H1 (cell line): ENCODE measurements at regions not wholly inside any gene's neighbourhood (a gene's known extent, or its start where the extent isn't known, plus 50 kb on each side); places are given as distances from the start of the nearest gene placed in this dataset.

Experiments
- CTCF ChIA-PET: fragments of 300-600 bp; sonication (Branson Sonifier 250); formaldehyde crosslinking; loops from one replicate; lab custom pipeline; 2021; ENCODE audit not compliant: partially characterized antibody; lab: Charles Lee
- POLR2A ChIA-PET: fragments of 300-600 bp; sonication (Branson Sonifier 250); formaldehyde crosslinking; loops from one replicate; lab custom pipeline; 2021; ENCODE audit warnings: inconsistent platforms; ENCODE audit not compliant: partially characterized antibody; lab: Charles Lee
- DNase-seq, 2 experiments: peaks; one replicate each; pipeline versions ENCODE4 v3.0.0 to v3.0.0-alpha.2; 2010 to 2022; ENCODE audit warnings: low spot score in 2 of 2, low read depth in 1 of 2, mixed read lengths in 1 of 2
- FAIRE-seq: peaks from 2 replicates; lab custom pipeline; 2011; peaks lifted over from hg19 to GRCh38; lab: Jason Lieb, UNC
- H2AFZ ChIP-seq: 2 replicates; pipeline ENCODE4 v1.8.1; 2012; ENCODE audit warnings: low read length, inconsistent platforms
- H2AK5ac ChIP-seq: 2 replicates; pipeline ENCODE4 v1.6.1; 2013; ENCODE audit warnings: low read depth, low read length
- H2BK120ac ChIP-seq: replicated peaks from 2 replicates; pipeline ENCODE3; 2013; ENCODE audit warnings: low read depth, low read length, inconsistent platforms
- H2BK12ac ChIP-seq: 2 replicates; pipeline ENCODE4 v1.6.1; 2013; ENCODE audit warnings: low read depth, low read length
- H2BK15ac ChIP-seq: 2 replicates; pipeline ENCODE4 v1.6.1; 2013; ENCODE audit warnings: low read length
- H2BK20ac ChIP-seq: 2 replicates; pipeline ENCODE4 v1.6.1; 2013; ENCODE audit warnings: low read length
- H2BK5ac ChIP-seq: 2 replicates; pipeline ENCODE4 v1.6.1; 2013; ENCODE audit warnings: low read depth, low read length
- H3K14ac ChIP-seq: 2 replicates; pipeline ENCODE4 v1.6.1; 2013; ENCODE audit warnings: inconsistent platforms; ENCODE audit not compliant: insufficient read length
- H3K18ac ChIP-seq: 2 replicates; pipeline ENCODE4 v1.6.1; 2013; ENCODE audit warnings: low read length; ENCODE audit errors: extremely low read depth
- H3K23ac ChIP-seq: 2 replicates; pipeline ENCODE4 v1.6.1; 2013; ENCODE audit warnings: inconsistent platforms; ENCODE audit not compliant: insufficient read length
- H3K23me2 ChIP-seq: 2 replicates; pipeline ENCODE4 v1.6.1; 2013; ENCODE audit warnings: low read depth, low read length
- H3K27ac ChIP-seq: 2 replicates; pipeline ENCODE4 v1.6.1; 2011; ENCODE audit warnings: low read depth, low read length, inconsistent platforms
- H3K27me3 ChIP-seq, 4 experiments: replicated peaks in 1 of 4; 1 replicate in 1 of 4; 2 replicates in 3 of 4; pipeline versions ENCODE4 v1.6.1 to v1.8.1; 2011 to 2013; ENCODE audit warnings: low read length in 3 of 4, mild to moderate bottlenecking in 3 of 4, inconsistent platforms in 2 of 4, mixed read lengths in 2 of 4, moderate library complexity in 1 of 4; ENCODE audit not compliant: control insufficient read depth in 3 of 4, insufficient read depth in 3 of 4; ENCODE audit errors: extremely low read depth in 1 of 4
- H3K36me3 ChIP-seq, 4 experiments: 2 replicates each; pipeline versions ENCODE4 v1.6.1 to v1.8.1; 2011 to 2013; ENCODE audit warnings: mild to moderate bottlenecking in 4 of 4, low read length in 3 of 4, moderate library complexity in 2 of 4, control low read depth in 1 of 4, inconsistent platforms in 1 of 4; ENCODE audit not compliant: insufficient read depth in 4 of 4, control insufficient read depth in 2 of 4
- H3K4ac ChIP-seq: replicated peaks from 2 replicates; pipeline ENCODE3; 2013; ENCODE audit warnings: low read length, low read depth, mixed read lengths, inconsistent platforms; ENCODE audit not compliant: insufficient read length
- H3K4me1 ChIP-seq, 4 experiments: replicated peaks in 1 of 4; 1 replicate in 1 of 4; 2 replicates in 3 of 4; pipeline versions ENCODE4 v1.6.1 to v1.8.1; 2011 to 2013; ENCODE audit warnings: low read length in 3 of 4, inconsistent platforms in 2 of 4, mixed read lengths in 1 of 4; ENCODE audit not compliant: insufficient read depth in 4 of 4, control insufficient read depth in 3 of 4
- H3K4me2 ChIP-seq, 2 experiments: 2 replicates each; pipeline versions ENCODE4 v1.6.1 to v1.8.1; 2011 to 2013; ENCODE audit warnings: low read depth in 2 of 2, low read length in 2 of 2, control low read depth in 1 of 2, inconsistent platforms in 1 of 2, mild to moderate bottlenecking in 1 of 2; ENCODE audit not compliant: insufficient read depth in 1 of 2
- H3K4me3 ChIP-seq, 4 experiments: fragments of 200-600, 300-600 bp in 1 of 4; sonication (generic), shearing (Covaris generic), sonication (Bioruptor Twin) in 1 of 4; 2 replicates each; pipeline versions ENCODE4 v1.5.1 to v1.8.1; 2011 to 2016; ENCODE audit warnings: low read length in 4 of 4, low read depth in 3 of 4, control low read depth in 2 of 4, inconsistent platforms in 2 of 4, mild to moderate bottlenecking in 2 of 4, mixed read lengths in 1 of 4, moderate library complexity in 1 of 4; ENCODE audit not compliant: insufficient read depth in 2 of 4; ENCODE audit errors: extremely low read depth in 1 of 4
- H3K56ac ChIP-seq: replicated peaks from 2 replicates; pipeline ENCODE3; 2013; ENCODE audit warnings: low read depth, mild to moderate bottlenecking, mixed read lengths, low read length, inconsistent platforms; ENCODE audit not compliant: insufficient read length
- H3K79me1 ChIP-seq: 2 replicates; pipeline ENCODE4 v1.6.1; 2013; ENCODE audit warnings: low read depth, low read length, control low read depth
- H3K79me2 ChIP-seq, 2 experiments: 2 replicates each; pipeline versions ENCODE4 v1.6.1 to v1.8.1; 2012 to 2013; ENCODE audit warnings: low read length in 2 of 2, mild to moderate bottlenecking in 2 of 2, inconsistent platforms in 1 of 2; ENCODE audit not compliant: insufficient read depth in 2 of 2, control insufficient read depth in 1 of 2
- H3K9ac ChIP-seq, 4 experiments: replicated peaks in 1 of 4; 1 replicate in 1 of 4; 2 replicates in 3 of 4; pipeline versions ENCODE4 v1.6.1 to v1.8.1; 2011 to 2013; ENCODE audit warnings: low read depth in 3 of 4, low read length in 3 of 4, control low read depth in 2 of 4, mild to moderate bottlenecking in 2 of 4, moderate library complexity in 2 of 4, inconsistent platforms in 1 of 4; ENCODE audit errors: extremely low read depth in 1 of 4
- H3K9me3 ChIP-seq, 2 experiments: 2 replicates each; pipeline versions ENCODE4 v1.6.1 to v1.8.1; 2012 to 2013; ENCODE audit warnings: mild to moderate bottlenecking in 2 of 2, moderate library complexity in 2 of 2, control low read depth in 1 of 2, inconsistent platforms in 1 of 2, low read depth in 1 of 2, low read length in 1 of 2, mixed read lengths in 1 of 2; ENCODE audit not compliant: insufficient read depth in 2 of 2
- H4K20me1 ChIP-seq, 2 experiments: replicated peaks in 1 of 2; 2 replicates each; pipeline versions ENCODE3 to v1.8.1; 2011 to 2013; ENCODE audit warnings: inconsistent platforms in 2 of 2, low read length in 2 of 2, mild to moderate bottlenecking in 1 of 2; ENCODE audit not compliant: insufficient read depth in 2 of 2, control insufficient read depth in 1 of 2
- H4K5ac ChIP-seq: 2 replicates; pipeline ENCODE4 v1.6.1; 2013; ENCODE audit warnings: low read length, low read depth, mixed read lengths, inconsistent platforms; ENCODE audit not compliant: insufficient read length
- H4K8ac ChIP-seq: 2 replicates; pipeline ENCODE4 v1.8.0; 2013; ENCODE audit warnings: mild to moderate bottlenecking, moderate library complexity, low read length, inconsistent platforms; ENCODE audit not compliant: insufficient read depth; ENCODE audit errors: extremely low read depth
- H4K91ac ChIP-seq: replicated peaks from 2 replicates; pipeline ENCODE3; 2013; ENCODE audit warnings: low read length, mixed read lengths, inconsistent platforms; ENCODE audit not compliant: insufficient read length
- CBX8 ChIP-seq: fragments of 300-800, 300-1000 bp; sonication (generic); IDR thresholded peaks from 2 replicates; pipeline ENCODE4 v1.7.1; 2016; ENCODE audit warnings: low read depth, low read length, borderline replicate concordance
- CHD1 ChIP-seq: IDR thresholded peaks from 2 replicates; pipeline ENCODE4 v1.6.1; 2012; ENCODE audit warnings: low read depth, low read length, improper control_type of control experiment
- CHD2 ChIP-seq: IDR thresholded peaks from 2 replicates; pipeline ENCODE4 v1.6.1; 2012; ENCODE audit warnings: low read length, improper control_type of control experiment
- POLR2AphosphoS5 ChIP-seq: IDR thresholded peaks from 2 replicates; pipeline ENCODE4 v1.6.1; 2011; ENCODE audit warnings: low read depth, low read length
- RAD21 ChIP-seq, 2 experiments: IDR thresholded peaks in 1 of 2; conservative IDR thresholded peaks in 1 of 2; 2 replicates each; pipeline ENCODE4 v1.6.1; 2011; ENCODE audit warnings: low read depth in 2 of 2, low read length in 2 of 2, improper control_type of control experiment in 1 of 2, inconsistent platforms in 1 of 2, mild to moderate bottlenecking in 1 of 2, moderate library complexity in 1 of 2
- RFX5 ChIP-seq: IDR thresholded peaks from 2 replicates; pipeline ENCODE4 v1.6.1; 2011; ENCODE audit warnings: low read depth, low read length, improper control_type of control experiment, borderline replicate concordance
- RNF2 ChIP-seq: fragments of 200-900, 300-1000 bp; sonication (generic); IDR thresholded peaks from 2 replicates; pipeline ENCODE4 v1.7.1; 2016; ENCODE audit warnings: borderline replicate concordance, low read depth, mild to moderate bottlenecking, antibody characterized with exemption, low read length; ENCODE audit not compliant: poor library complexity, severe bottlenecking; ENCODE audit errors: missing control alignments
- SP4 ChIP-seq: IDR thresholded peaks from 2 replicates; pipeline ENCODE4 v1.6.1; 2012; ENCODE audit warnings: low read length, inconsistent platforms
- TAF1 ChIP-seq: IDR thresholded peaks from 2 replicates; pipeline ENCODE4 v1.6.1; 2011; ENCODE audit warnings: mild to moderate bottlenecking, low read depth, low read length
- TBP ChIP-seq: IDR thresholded peaks from 2 replicates; pipeline ENCODE4 v1.6.1; 2011; ENCODE audit warnings: low read depth, low read length, improper control_type of control experiment
- WGBS, 2 experiments: shearing (Covaris generic) in 1 of 2; methylation state at CpG; one replicate each; pipeline versions ENCODE4 v1.1.6 to v1.1.7; 2013 to 2015; ENCODE audit warnings: low lambda C conversion rate in 2 of 2, mixed read lengths in 2 of 2, inconsistent platforms in 1 of 2, low coverage in 1 of 2, missing lambda C conversion rate in 1 of 2; ENCODE audit not compliant: insufficient replicate concordance in 2 of 2, insufficient coverage in 1 of 2, insufficient read length in 1 of 2; ENCODE audit errors: extremely low coverage in 1 of 2, missing lambda C conversion rate in 1 of 2; 5-methylcytosine and 5-hydroxymethylcytosine counted together
- TF ChIP-seq, protein P1 (sequence below), 3 experiments: IDR thresholded peaks; 1 replicate in 2 of 3; 2 replicates in 1 of 3; pipeline versions ENCODE4 v1.5.1 to v1.6.1; 2011; ENCODE audit warnings: low read length in 3 of 3, mild to moderate bottlenecking in 3 of 3, inconsistent platforms in 2 of 3, low read depth in 1 of 3, moderate library complexity in 1 of 3; ENCODE audit not compliant: insufficient read depth in 1 of 3; ENCODE audit errors: control extremely low read depth in 1 of 3
- TF ChIP-seq, protein P2 (sequence below): IDR thresholded peaks from 2 replicates; pipeline ENCODE4 v1.6.1; 2012; ENCODE audit warnings: inconsistent platforms

DNA sequence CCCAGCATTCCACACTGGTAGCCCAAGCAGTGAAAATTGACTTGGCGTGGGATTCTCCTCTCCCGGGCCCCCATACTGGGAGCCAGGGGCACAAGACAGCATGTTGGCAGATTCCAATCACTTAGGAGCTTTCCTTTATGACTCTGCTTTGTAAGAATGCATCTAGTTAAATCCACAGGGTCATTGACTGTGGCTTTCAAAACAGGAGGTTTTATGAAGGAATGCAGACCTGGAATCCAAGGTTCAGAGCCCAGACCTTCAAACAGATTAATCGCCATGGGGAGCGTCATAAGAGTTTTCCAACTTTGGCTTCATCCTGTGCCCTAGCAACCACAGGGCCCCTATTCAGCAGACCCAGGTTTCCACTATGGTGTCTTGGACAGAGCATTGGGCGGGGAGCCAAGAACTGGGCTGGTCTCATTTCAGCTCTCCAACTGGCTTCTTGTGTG lies 76.4 kb upstream of the RMST start:
- Histone ChIP-seq H3K4me1 (no peaks in the 10 kb centered on the region), H2BK5ac (no peak overlapping the region), H3K27ac (no peak overlapping the region), H2AK5ac (no peak overlapping the region), H3K4ac (no peak overlapping the region), H3K79me1 (no peaks in the 10 kb centered on the region), H3K14ac (no peak overlapping the region), H2BK20ac (no peak overlapping the region), H3K27me3 (no peaks in the 10 kb centered on the region), H3K9ac (no peak overlapping the region), H3K9me3 (peaks cover 0 to 4% of the 10 kb centered on the region in 2 experiments; a peak in 1 of 4 replicates), H3K4me2 (no peak overlapping the region), H3K4me3 (no peak overlapping the region), H2AFZ (no peak overlapping the region), H3K79me2 (no peaks in the 10 kb centered on the region), H3K23me2 (no peaks in the 10 kb centered on the region; the same call in 1 of the 2 replicates), H3K56ac (no peak overlapping the region), H4K8ac (no peak overlapping the region), H3K36me3 (no peaks in the 10 kb centered on the region), H3K23ac (no peak overlapping the region), H2BK12ac (no peak overlapping the region), H2BK15ac (no peak overlapping the region), H4K91ac (no peak overlapping the region), H4K20me1 (no peaks in the 10 kb centered on the region), H2BK120ac (no peak overlapping the region), H3K18ac (no peak overlapping the region), H4K5ac (no peak overlapping the region)
- CTCF ChIA-PET: interaction anchor here (0.9 to 2.0 kb wide), 4 partner anchors 9 to 217 kb away, joined by 3 to 6 read pairs (median 3); no protein-coding TSS in a partner anchor
- POLR2A ChIA-PET: no interaction called here
- FAIRE-seq: no peak
- 85% methylated on average over 5 of the region's 5 CpGs; no CpG with 5 or more reads in 1 of the 2 experiments for WGBS, 2 experiments
- DNase-seq: no peak
- TF ChIP-seq CHD1 (no peak), TAF1 (no peak), TBP (no peak), RAD21 (IDR thresholded peaks at IDR 0.05 in 1 of 2, conservative IDR thresholded peaks at IDR 0.05 in 1 of 2; ENCODE audit: low read depth in 2 of 2, low read length in 2 of 2) (no peak), POLR2AphosphoS5 (no peak), CBX8 (no peak), CHD2 (no peak), SP4 (no peak), RNF2 (no peak), RFX5 (no peak)
- TF ChIP-seq, protein P1, sequence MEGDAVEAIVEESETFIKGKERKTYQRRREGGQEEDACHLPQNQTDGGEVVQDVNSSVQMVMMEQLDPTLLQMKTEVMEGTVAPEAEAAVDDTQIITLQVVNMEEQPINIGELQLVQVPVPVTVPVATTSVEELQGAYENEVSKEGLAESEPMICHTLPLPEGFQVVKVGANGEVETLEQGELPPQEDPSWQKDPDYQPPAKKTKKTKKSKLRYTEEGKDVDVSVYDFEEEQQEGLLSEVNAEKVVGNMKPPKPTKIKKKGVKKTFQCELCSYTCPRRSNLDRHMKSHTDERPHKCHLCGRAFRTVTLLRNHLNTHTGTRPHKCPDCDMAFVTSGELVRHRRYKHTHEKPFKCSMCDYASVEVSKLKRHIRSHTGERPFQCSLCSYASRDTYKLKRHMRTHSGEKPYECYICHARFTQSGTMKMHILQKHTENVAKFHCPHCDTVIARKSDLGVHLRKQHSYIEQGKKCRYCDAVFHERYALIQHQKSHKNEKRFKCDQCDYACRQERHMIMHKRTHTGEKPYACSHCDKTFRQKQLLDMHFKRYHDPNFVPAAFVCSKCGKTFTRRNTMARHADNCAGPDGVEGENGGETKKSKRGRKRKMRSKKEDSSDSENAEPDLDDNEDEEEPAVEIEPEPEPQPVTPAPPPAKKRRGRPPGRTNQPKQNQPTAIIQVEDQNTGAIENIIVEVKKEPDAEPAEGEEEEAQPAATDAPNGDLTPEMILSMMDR (IDR thresholded peaks at IDR 0.05; ENCODE audit: control extremely low read depth in 1 of 3, insufficient read depth in 1 of 3, low read depth in 1 of 3, low read length in 3 of 3): no peak
- TF ChIP-seq, protein P2, sequence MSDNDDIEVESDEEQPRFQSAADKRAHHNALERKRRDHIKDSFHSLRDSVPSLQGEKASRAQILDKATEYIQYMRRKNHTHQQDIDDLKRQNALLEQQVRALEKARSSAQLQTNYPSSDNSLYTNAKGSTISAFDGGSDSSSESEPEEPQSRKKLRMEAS: no peak
